Fibroblast of skin of right biceps (primary cell): ENCODE measurements at regions not wholly inside any gene's neighbourhood (a gene's known extent, or its start where the extent isn't known, plus 50 kb on each side); places are given as distances from the start of the nearest gene placed in this dataset.
"Not testable (repeated sequence)": the region's sequence is repeated elsewhere in the genome, so short reads cannot be mapped to it uniquely, and the experiment has no call there.

Experiments used
- DNase-seq: peaks from one replicate; pipeline ENCODE4 v3.0.0-alpha.2; 2013

DNA sequence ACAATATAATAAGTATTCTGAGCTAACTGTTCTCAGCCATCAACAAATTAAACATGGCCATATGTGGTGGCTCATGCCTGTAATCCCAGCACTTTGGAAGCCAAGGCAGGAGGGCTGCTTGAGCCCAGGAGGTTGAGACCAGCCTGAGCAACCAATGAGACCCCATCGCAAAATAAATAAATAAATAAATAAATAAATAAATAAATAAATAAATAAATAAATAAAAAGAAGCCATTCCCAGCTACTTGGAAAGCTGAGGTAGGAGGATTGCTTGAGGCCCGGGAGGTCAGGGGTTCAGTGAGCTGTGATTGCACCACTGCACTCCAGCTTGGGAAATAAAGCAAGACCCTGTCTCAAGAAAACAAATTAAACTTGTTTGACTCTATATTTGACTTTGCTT is 1256.4 kb downstream of the EFNA5 start:
- no peak for DNase-seq

DNA sequence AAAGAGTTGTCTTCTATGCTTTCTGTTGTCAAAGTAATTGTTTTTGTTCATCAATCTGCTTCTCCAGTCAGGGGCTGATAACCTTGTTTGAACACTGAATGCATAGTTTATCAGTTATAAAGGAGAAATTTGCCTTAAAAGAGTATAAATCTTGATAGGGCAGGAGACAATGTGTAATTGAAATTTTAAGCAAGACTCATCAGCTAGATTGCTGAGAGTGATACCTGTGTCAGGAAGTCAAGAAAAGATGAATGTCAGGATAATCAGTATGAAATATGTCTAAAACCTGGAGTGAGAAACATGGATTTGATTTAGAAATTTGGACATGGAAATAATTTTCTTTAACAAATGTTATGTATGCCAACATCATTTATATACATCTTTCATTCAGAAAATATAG is 1258.1 kb downstream of the EFNA5 start:
- no peak for DNase-seq

- DNase-seq, result no peak
These were observed 1262.2 kb downstream of the EFNA5 start for GRCh38 chr5:106408570-106408969.

- DNase-seq, result no peak
These were observed 1262.6 kb downstream of the EFNA5 start for GRCh38 chr5:106408141-106408540.

GRCh38 chr5:106401561-106401960 is 1269.2 kb downstream of the EFNA5 start:
- no peak for DNase-seq

GRCh38 chr5:106399391-106399790 is 1271.3 kb downstream of the EFNA5 start:
- peak; percentile 71 for DNase-seq

DNA sequence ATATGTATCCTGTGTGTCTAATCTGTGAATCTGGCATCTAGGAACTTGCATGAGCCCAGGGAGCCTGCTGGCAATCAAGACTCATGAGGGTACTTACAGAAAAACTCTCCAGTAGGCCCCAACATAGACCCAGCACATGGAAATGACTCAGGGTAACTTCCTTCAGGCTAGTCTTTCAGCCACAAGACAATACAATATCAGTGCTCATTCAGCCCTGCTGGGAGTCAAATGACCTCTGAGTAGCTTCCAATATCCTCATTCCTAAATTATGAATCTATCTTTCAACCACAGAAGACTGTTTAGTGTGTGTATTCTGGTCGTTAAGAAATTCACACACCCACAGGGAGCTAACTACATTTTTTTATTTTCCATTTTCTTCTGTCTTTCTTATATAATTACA is 1273.0 kb downstream of the EFNA5 start:
- DNase-seq, result peak; percentile 97

GRCh38 chr5:106393276-106393675 is 1277.5 kb downstream of the EFNA5 start:
- no peak for DNase-seq

DNA sequence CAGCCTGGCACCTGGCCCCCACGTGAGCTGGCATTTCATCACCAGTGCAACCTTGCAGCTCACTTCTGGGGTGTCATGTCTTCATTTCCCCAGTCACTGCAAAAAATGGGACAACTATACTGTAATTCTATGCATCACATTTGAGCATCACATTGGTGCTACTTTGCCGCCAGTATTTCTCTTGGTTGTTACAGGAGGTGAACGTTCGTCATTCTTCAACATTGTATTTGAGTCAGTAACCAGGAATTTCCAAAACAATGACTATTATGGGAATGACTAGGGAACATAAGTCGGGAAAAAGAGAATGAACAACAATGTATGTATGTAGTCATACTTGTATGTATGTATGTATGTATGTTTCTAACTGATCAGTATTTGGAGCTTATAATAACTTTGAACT is 1278.0 kb downstream of the EFNA5 start:
- DNase-seq, result peak; percentile 82

GRCh38 chr5:106387767-106388166 is 1283.0 kb downstream of the EFNA5 start:
- not testable (repeated sequence) for DNase-seq

- DNase-seq, result no peak
These were observed 1284.5 kb downstream of the EFNA5 start for GRCh38 chr5:106386287-106386686.

GRCh38 chr5:106380736-106381135 is 1290.0 kb downstream of the EFNA5 start:
- DNase-seq, result peak; percentile 80

GRCh38 chr5:106376522-106376921 is 1294.2 kb downstream of the EFNA5 start:
- peak; percentile 86 for DNase-seq

DNA sequence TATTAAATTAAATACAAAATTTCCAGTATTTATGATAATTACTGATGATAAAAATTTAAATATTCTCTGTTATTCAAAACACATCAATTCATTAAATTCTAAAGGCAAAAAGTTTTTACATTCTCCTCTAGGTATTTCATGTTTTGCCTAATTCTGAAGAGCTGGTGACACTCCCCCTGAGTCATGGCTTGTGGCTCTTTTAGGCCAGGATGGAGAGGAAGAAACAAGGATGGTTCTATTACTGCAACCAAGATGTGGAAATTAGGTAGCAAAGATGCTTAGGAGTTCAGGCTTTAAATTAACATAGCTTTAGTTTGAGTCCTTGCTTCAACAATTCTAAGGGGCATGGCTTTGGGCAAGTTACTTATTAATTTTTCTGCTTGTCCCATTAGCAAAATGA is 1295.8 kb downstream of the EFNA5 start:
- peak; percentile 24 for DNase-seq

DNA sequence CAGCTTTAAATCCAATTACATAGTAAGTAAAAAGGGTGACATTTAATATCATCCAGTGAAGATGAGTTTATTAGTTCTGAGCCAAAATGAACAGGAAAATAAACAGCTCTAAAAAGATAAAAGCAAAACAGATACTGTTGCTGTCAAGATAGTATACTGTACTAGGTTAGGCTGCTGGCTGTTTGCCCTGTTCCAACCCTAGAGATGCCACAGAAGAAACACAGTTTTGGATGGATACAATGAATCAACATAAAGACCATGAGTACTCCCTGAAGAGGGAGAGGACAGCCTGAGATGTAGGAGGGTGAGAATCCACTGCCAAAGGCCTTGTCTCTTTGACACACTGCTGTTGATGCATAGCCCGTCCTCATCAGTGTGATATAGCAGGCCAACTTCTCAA is 1302.7 kb downstream of the EFNA5 start:
- no peak for DNase-seq

DNA sequence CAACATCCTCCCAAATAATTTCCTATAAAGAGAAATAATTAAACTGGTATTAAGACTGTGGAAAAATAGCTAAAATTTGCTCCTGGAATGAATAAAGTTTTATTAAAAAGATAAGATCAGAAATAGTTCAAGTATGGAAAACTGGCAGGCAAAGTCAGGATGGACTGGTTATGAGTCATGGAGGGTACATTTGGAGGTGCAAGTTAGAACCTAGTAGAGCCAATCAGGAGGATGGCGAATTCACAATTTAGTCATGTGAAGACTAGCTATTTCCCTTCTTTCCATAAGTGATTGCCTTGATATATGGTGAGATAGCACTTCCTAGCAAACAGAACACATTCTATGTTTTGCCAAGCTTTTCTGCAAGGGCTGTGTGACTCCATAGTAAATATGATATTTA is 1303.5 kb downstream of the EFNA5 start:
- DNase-seq, result no peak

DNA sequence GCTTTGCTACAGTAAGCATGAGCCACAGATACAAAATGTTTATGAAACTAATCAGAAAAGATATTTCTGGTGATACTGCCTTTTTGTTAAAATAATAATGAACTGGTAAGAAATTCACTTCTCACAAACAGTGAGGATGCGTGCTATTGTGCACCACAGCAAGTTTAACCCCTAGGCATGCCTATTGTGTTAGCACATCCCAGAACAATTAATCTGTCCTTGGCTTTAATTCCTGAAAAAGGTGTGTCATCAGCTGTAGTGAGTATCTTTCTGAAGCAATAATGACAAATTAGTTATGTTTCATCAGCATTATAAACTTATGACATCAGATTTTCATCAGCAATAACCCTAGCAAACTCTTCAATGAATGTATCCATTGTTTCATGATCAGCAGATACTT is 1307.2 kb downstream of the EFNA5 start:
- no peak for DNase-seq

- no peak for DNase-seq
These were observed 1308.8 kb downstream of the EFNA5 start for GRCh38 chr5:106361905-106362304.

- peak; percentile 98 for DNase-seq
These were observed 1339.3 kb downstream of the EFNA5 start for GRCh38 chr5:106331415-106331814.

- no peak for DNase-seq
These were observed 1346.4 kb downstream of the EFNA5 start for GRCh38 chr5:106324356-106324755.

GRCh38 chr5:106321242-106321641 is 1349.5 kb downstream of the EFNA5 start:
- DNase-seq, result peak; percentile 16

GRCh38 chr5:106314221-106314824 is 1356.4 kb downstream of the EFNA5 start:
- DNase-seq, result peak; percentile 8

- peak; percentile 73 for DNase-seq
These were observed 1358.4 kb downstream of the EFNA5 start for GRCh38 chr5:106312360-106312759.

- peak; percentile 42 for DNase-seq
These were observed 1359.4 kb downstream of the EFNA5 start for GRCh38 chr5:106311230-106311915.

GRCh38 chr5:106307265-106307664 is 1363.5 kb downstream of the EFNA5 start:
- DNase-seq, result no peak
